Skin of body (tissue), 1 donor: ENCODE measurements at regions not wholly inside any gene's neighbourhood (a gene's known extent, or its start where the extent isn't known, plus 50 kb on each side); places are given as distances from the start of the nearest gene placed in this dataset.

ENCODE experiments used
- DNase-seq: peaks from one replicate; lab custom pipeline; 2025; lab: John Stamatoyannopoulos, UW

DNA sequence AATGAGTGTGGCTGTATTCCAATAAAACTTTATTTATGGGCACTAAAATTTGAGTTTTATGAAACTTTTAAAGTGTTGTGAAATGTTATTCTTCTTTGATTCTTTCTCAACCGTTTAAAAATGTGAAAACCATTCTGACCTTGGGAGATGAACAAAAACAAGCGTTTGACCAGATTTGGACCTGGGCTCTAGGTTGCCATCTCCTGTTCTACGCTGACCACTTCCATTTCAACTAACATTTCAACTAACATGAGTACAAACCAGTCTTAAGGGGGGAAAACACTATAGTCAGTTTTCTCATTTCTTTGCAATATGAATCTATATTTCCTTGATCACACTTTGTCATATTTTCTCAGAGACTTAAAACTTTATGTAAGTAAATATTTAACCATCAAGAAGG lies 118.4 kb upstream of the IRX5 start:
- no peak for DNase-seq

GRCh38 chr16:54808890-54809289 lies 121.8 kb upstream of the IRX5 start:
- DNase-seq = no peak

DNA sequence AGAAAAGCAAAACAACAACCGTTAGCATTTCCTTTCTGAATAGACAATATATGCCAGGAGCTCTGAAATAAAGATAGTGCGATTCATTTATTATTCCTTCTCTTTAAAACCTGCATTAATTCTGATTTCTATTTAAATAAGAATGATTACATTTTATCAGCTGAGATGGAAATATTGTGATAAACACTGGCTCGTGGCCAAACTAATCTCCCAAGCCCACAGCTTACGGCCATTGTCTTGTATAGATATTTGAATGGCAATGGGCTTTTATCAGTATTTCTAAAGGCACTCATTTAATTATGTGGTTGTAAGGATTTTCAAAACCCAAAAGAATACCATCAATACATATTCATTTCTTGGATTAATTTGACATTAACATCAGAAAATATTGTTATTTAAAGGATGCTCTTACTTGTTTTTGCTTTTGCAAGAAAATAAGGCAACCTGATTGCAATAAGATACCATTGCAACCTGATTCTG lies 123.7 kb upstream of the IRX5 start:
- DNase-seq = no peak

DNA sequence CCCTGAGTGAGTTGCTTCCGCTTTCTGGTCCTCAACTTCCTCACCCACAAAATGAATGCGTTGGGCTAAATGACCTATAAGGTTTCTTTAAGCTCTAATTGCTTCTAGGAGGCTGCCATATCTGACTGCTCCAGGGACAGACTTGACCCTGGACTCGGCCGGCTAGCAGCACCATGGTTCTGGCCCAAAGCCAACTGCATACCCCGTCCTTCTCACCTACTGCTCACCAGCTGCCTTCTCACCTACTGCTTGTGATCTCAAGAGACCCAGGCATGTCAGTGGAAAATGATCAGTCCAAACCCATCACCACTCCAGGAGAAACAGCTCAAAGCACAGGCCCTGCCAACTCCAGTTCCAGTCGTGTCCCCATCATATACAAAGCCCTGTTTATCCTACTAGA lies 124.3 kb upstream of the IRX5 start:
- DNase-seq = no peak

GRCh38 chr16:54805648-54806047 lies 125.0 kb upstream of the IRX5 start:
- no peak for DNase-seq

DNA sequence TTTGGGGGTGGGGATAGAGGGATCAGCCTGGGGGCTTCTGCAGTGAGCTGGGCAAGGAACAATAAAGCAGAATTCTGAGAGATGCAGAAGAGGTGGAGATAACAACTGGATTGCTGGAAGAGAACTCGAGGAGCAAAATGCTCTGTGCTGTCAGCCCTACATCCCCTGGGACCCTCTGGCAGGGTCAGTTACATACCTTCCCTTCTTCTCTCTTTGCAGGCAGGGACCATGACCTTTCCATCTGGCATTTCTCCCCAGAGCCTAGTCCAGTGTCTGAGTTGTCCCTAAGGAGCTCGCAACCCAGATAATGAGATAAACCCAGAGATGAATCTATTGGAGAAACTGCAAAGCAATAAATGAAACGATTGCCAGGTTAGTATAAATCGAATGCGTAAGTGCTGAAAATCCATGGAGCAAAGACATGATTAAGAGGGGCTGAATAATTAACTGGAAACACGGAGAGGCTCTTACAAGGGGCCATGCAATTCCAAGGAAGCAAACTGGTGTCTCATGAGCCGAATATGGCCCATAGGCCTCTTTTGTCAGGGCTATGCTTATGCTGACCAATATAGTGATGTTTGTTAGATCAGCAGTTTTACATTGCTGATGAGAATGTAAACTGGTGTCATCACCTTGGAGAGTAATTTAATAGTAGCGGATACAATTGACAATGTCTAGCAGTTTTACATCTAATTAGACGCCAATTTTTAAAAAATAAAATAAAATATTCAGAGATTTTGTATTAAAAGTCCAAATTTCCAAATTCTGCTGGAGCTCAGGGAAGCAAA lies 129.4 kb upstream of the IRX5 start:
- DNase-seq = no peak

- DNase-seq = no peak
Observed at GRCh38 chr16:54798267-54798666, 132.4 kb upstream of the IRX5 start.

GRCh38 chr16:54796211-54796610 lies 134.5 kb upstream of the IRX5 start:
- no peak for DNase-seq

- peak; percentile 72 for DNase-seq
Observed at GRCh38 chr16:54792811-54793210, 137.9 kb upstream of the IRX5 start.

DNA sequence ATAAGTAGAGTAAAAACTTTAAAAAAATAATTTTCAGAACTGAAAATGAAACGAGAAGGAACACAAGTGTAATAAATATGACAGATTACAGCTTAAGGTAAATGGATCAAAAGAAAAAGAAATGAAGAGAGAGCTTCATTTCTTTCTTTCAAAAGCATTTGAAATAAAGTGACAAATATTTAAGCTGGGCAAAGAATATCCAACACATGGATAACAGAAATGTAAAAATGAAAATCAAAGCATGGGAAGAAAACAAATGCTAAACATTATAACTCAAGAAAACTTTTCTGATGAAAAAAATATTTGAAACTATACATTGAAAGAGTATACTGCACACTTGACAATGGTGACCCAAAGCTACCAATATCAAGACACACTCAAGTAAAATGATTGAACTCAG lies 143.6 kb upstream of the IRX5 start:
- no peak for DNase-seq

GRCh38 chr16:54783980-54784379 lies 146.7 kb upstream of the IRX5 start:
- DNase-seq = no peak

DNA sequence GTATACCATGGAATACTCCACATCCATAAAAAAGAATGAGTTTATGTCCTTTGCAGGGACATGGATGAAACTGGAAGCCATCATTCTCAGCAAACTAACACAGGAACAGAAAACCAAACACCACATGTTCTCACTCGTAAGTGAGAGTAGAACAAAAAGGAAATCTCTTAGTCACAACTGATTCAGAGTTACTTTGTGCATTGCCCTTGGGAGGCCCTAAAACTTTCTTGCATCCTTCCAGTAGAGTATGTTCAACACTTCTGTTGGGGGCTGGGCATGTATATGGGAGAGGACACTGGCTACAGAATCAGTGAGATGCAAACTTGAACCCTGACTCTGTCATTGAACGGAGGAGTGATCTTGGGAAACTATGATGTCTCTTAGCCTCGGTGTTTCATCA lies 147.4 kb upstream of the IRX5 start:
- no peak for DNase-seq

- DNase-seq = no peak
Observed at GRCh38 chr16:54780266-54780665, 150.4 kb upstream of the IRX5 start.

GRCh38 chr16:54779549-54779948 lies 151.1 kb upstream of the IRX5 start:
- DNase-seq = no peak

- no peak for DNase-seq
Observed at GRCh38 chr16:54774768-54775167, 155.9 kb upstream of the IRX5 start.

DNA sequence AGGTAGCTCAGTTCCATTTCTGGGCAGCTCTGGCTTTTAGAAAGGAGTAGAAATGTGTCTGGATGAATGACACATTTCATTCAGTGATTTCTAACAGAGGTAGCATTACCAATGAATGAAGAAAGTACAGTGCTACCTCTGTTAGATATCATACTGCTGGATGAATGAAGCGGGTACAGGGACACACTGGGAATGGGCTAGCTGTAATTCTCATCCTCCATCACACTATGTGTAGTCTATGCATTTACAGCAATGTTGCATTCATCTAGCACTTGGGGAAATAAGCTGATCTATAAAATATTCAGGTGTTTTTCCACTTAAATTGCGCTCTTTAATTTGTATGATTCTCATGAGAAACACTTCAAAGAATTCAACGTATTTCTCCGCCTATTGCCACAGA lies 158.3 kb upstream of the IRX5 start:
- DNase-seq = no peak

DNA sequence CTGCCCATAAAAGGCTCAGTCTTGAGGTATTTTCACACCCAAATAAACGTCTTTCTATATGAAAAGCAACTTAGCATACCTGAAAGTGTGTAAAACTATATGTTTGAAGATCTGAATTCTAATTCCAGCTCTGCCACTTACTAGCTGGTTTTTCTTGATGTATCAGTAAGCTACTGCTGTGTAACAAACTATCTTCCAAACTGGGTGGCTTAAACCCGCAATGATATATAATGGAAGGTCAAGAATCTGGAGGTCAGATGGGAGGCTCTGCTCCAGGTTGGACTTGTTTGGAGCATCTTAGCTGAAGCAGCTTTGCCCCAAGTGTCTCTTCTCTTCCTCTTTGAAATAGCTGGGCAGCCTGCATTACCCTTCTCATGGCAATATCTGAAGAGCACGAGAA lies 164.3 kb upstream of the IRX5 start:
- DNase-seq = no peak

GRCh38 chr16:54750249-54750648 lies 180.4 kb upstream of the IRX5 start:
- DNase-seq = no peak

GRCh38 chr16:54748611-54749190 lies 182.0 kb upstream of the IRX5 start:
- no peak for DNase-seq

DNA sequence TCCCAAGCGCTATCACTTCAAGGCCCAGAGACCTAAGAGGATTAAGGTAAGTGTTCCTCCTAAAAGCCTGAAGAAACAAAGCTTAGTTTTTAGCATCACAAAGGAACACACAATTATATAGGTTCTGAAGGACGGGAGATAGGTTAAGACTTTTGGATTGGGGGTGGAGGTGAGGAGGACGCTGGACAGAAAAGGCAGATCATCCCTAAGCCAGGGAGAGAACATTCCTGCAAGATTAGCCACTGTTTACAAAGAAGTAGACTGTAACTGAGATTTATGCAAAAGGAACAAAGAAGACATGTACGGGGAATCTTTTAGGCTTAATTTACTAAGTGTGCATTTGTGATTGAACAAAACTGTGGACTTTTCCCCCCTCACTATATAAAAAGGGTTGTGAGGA lies 184.1 kb upstream of the IRX5 start:
- DNase-seq = no peak

DNA sequence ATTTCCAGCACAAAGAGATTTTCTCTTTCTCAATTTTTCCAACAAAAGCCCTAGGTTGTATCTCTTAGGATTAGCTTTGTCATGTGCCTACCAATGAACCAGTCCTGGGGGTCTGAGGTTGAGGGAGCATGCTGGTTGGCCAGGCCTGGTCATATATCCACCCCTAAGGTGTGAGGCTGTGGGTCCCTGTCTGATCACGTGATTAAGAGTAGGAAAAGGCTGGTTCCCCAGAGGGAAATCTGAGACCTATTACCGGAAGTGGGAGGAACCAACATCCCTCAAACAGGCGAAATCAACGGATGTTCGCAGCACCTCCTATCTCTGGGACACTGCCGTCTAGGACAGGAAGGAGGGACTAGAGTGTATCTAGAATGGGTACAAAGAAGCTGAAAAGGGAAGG lies 185.7 kb upstream of the IRX5 start:
- no peak for DNase-seq

- DNase-seq = no peak
Observed at GRCh38 chr16:54742436-54742835, 188.2 kb upstream of the IRX5 start.

DNA sequence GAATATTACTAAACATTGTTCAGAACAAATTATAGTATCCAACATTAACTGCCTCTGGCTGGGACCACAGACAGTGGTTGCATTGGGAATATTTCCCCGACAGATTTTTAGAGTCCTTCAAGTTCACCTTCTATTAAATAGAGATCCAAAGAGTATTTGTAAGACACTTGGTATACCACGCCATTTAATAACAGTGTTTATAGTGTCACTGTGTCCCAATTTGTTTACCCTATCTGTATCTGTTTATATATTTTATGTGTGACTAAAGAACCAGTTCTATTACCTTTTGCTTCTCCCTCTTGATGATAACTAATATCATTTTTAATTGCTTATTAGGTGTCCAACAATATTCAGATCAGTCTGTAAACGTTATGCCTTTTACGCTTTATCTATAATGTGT lies 191.3 kb upstream of the IRX5 start:
- no peak for DNase-seq
